GM12892 (cell line): ENCODE measurements at regions not wholly inside any gene's neighbourhood (a gene's known extent, or its start where the extent isn't known, plus 50 kb on each side); places are given as distances from the start of the nearest gene placed in this dataset.

Source experiments
- POLR2A ChIP-seq: IDR thresholded peaks from 2 replicates; pipeline ENCODE4 v1.6.1; 2011; ENCODE audit warnings: low read depth, low read length, control low read depth
- TAF1 ChIP-seq: IDR thresholded peaks from 2 replicates; pipeline ENCODE4 v1.6.1; 2011; ENCODE audit warnings: low read depth, mild to moderate bottlenecking, control low read depth, low read length, borderline replicate concordance

DNA sequence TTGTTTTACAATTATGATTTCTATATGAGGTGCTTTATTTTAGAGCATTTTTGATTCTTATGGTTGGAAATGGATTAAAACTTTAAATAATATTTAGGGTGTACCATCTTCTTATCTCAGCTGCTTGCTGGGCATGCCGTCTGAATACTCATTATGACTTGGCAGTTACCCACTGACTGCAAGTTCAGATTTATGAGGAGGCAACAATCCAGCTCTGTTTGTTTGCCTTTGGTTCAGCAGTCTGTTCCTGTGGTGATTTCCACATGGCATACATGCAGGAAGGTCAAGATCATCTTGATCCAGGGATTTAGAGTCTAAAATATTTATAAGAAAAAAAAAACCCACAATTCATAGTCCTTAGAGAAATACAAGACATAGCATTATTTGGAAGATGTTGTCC lies 1254.5 kb upstream of the NUDT12 start:
- TF ChIP-seq TAF1 (no peak), POLR2A (no peak)
